GM23248 (cell line): ENCODE measurements at regions not wholly inside any gene's neighbourhood (a gene's known extent, or its start where the extent isn't known, plus 50 kb on each side); places are given as distances from the start of the nearest gene placed in this dataset.

Source experiments
- EZH2 ChIP-seq: fragments of 200-600 bp; sonication (generic); IDR thresholded peaks from 2 replicates; pipeline ENCODE4 v1.6.1; 2018; ENCODE audit warnings: antibody characterized with exemption, mild to moderate bottlenecking; ENCODE audit not compliant: insufficient read depth, poor library complexity, severe bottlenecking
- EZH2phosphoT487 ChIP-seq: fragments of 200-600 bp; sonication (generic); IDR thresholded peaks from 2 replicates; pipeline ENCODE4 v1.6.1; 2018; ENCODE audit warnings: antibody characterized with exemption, moderate library complexity, mild to moderate bottlenecking, low read depth; ENCODE audit not compliant: insufficient read depth

- no peak for TF ChIP-seq EZH2
- no peak for TF ChIP-seq EZH2phosphoT487
Measured at GRCh38 chr5:152193391-152194107, 211.5 kb downstream of the NMUR2 start.
